PC-9 (cell line): ENCODE measurements at regions not wholly inside any gene's neighbourhood (a gene's known extent, or its start where the extent isn't known, plus 50 kb on each side); places are given as distances from the start of the nearest gene placed in this dataset.

ENCODE experiments used
- CTCF ChIP-seq: fragments of 200-600 bp; sonication (generic); conservative IDR thresholded peaks from 2 replicates; pipeline ENCODE4 v1.6.1; 2017; ENCODE audit warnings: mixed run types, antibody characterized with exemption, mild to moderate bottlenecking, moderate library complexity
- EZH2 ChIP-seq: fragments of 200-600 bp; sonication (generic); IDR thresholded peaks from 2 replicates; pipeline ENCODE4 v1.8.0; 2017; ENCODE audit warnings: antibody characterized with exemption, low read depth

GRCh38 chr14:27605282-27605681 is 1007.4 kb upstream of the NOVA1 start:
- no peak for TF ChIP-seq CTCF
- TF ChIP-seq EZH2, result no peak
